ENCODE measurements at regions not wholly inside any gene's neighbourhood (a gene's known extent, or its start where the extent isn't known, plus 50 kb on each side); places are given as distances from the start of the nearest gene placed in this dataset.

- TF ChIP-seq CTCF (IDR thresholded peaks at IDR 0.05) (no peak), POLR2AphosphoS5 (IDR thresholded peaks at IDR 0.05) (no peak)
These were observed 164.3 kb downstream of the SYK start for GRCh38 chr9:90966031-90966290.

Data from transverse colon (tissue), 4 donors.